ENCODE measurements at regions not wholly inside any gene's neighbourhood (a gene's known extent, or its start where the extent isn't known, plus 50 kb on each side); places are given as distances from the start of the nearest gene placed in this dataset.

DNA sequence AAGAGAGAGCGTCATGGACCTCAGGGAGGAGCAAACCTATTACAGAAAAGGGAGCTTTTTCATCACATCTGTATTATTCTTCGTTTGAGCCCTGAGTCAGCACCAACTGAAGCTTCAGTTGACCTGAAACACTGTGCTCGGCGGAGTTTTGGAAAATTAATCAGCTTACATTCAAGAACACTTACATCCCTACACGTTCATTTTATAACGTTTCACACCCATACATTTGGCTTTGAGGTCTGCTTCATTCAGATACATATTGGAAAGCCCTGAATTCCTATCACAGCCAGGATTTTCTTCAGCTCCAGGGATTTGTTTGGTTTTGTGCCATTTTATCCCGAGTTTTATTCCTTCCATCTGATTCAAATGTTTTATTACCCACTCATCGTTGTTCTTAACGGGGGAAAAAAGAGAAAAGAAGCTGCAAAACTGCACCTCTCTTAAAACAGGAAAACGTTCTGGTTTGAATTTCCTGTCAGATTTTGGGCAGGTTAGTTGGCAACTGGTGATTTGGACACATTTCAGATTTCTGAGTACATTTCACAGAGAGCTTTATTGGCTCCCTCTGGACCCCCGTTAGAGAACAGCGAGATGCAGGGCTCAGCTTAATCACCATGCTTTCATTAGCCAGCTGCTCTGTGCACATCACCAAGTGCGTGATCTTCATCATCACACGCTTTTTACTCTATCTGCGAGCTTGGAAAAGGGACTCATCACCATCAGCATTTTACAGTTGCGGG is 88.8 kb downstream of the CDC42EP3 start:
- in situ Hi-C loops (cut with HindIII; ENCODE audit: low pct_ligation_motif_present, low pct_unique_long_range_greater_than_20kb, low sequenced_read_pairs) = no loop called here
- no peak for DNase-seq

- in situ Hi-C loops (cut with HindIII; ENCODE audit: low pct_ligation_motif_present, low pct_unique_long_range_greater_than_20kb, low sequenced_read_pairs) = no loop called here
- DNase-seq = no peak
These were observed 88.0 kb downstream of the CDC42EP3 start for GRCh38 chr2:37583402-37583801.

DNA sequence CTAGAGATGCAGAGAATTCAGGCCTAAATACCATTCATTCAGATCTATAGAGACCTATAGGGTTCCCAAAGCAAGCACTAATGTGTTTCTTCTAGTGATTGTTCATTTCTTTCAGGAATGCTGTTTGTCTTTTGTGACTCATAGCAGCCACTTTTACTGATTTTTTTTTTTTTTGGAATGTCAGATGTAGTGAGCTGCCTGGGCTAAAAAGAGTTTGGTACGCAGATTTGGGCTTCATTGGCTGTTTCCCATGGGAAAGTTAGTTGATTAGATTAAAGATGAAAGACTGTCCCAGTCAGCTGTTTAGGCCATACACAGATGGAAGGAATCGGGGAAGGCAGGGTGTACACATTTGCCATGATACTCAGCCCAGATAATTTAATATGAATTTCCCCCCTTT is 87.6 kb downstream of the CDC42EP3 start:
- in situ Hi-C loops (cut with HindIII; ENCODE audit: low pct_ligation_motif_present, low pct_unique_long_range_greater_than_20kb, low sequenced_read_pairs) = no loop called here
- peak; percentile 56 for DNase-seq

- in situ Hi-C loops (cut with HindIII; ENCODE audit: low pct_ligation_motif_present, low pct_unique_long_range_greater_than_20kb, low sequenced_read_pairs) = no loop called here
- DNase-seq = no peak
These were observed 86.0 kb downstream of the CDC42EP3 start for GRCh38 chr2:37585295-37585908.

- in situ Hi-C loops (cut with HindIII; ENCODE audit: low pct_ligation_motif_present, low pct_unique_long_range_greater_than_20kb, low sequenced_read_pairs) = no loop called here
- DNase-seq = peak; percentile 85
These were observed 85.3 kb downstream of the CDC42EP3 start for GRCh38 chr2:37585982-37586621.

DNA sequence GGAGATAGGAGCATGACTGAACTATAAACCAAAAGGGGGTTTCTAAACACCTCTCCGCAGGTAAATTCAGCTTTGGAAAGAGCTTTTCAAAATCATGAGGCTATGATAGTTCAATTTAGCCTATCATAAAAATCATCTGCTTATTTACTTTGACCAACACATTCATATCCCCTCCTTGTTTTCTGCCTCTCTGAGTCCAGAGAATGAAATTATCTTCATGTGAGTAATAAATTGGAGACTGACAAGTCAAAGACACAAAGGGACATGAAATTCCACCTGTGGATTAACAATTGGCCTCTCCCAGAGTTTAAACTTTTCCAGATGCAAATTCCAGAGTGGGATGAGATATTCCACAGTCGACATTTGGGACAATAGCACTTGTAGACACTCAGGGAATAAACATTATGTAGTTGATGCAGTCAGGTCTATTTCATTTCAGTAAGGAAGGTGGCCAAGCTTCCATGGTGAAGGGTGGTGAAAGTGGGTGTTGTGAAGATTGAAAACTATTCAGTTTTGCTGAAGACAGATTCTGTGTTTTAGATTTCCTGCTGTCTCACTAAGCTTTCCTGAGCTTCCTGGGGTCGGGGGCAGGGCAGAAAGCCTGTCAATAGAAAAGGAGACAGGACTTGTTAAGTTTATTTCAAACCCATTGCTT is 84.7 kb downstream of the CDC42EP3 start:
- in situ Hi-C loops (cut with HindIII; ENCODE audit: low pct_ligation_motif_present, low pct_unique_long_range_greater_than_20kb, low sequenced_read_pairs) = no loop called here
- peak; percentile 31 for DNase-seq

DNA sequence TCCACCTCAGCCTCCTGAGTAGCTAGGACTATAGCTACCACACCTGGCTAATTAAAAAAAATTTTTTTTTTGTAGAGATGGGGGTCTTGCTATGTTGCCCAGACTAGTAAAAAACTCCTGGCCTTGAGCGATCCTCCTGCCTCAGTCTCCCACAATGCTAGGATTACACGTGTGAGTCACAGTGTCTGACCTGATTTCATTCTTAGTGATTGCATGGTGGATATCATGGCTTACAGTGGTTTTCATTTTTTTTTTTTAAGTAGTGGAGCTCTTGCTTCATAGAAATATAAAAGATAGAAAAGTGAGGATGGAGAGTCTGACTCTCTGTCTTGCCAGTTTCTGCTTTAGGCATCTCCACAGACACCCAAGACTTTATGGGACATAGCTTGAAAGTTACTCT is 83.6 kb downstream of the CDC42EP3 start:
- in situ Hi-C loops (cut with HindIII; ENCODE audit: low pct_ligation_motif_present, low pct_unique_long_range_greater_than_20kb, low sequenced_read_pairs) = no loop called here
- DNase-seq = no peak

DNA sequence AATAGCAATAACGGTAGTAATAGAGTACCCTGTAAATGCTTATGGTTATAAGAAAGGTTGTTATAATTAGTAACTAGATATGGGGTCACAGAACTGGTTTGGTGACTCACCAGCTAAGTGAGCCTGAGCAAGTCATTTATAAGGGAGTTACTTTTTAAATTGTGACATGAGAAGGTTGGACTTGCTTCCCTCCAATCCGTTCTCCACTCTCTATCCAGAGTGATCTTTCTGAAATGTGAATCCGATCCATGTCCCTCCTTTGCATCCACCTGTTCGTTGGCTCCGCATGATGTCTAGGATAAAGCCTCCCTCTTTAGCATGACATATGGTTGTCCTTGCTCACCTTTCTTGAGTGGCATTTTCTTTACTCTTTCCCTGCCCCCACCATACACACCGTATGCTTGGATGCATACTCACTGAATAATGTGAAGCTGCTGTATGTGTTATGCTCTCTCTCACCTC is 83.1 kb downstream of the CDC42EP3 start:
- DNase-seq = peak; percentile 61
- in situ Hi-C loops (cut with HindIII; ENCODE audit: low pct_ligation_motif_present, low pct_unique_long_range_greater_than_20kb, low sequenced_read_pairs) = no loop called here

GRCh38 chr2:37589298-37589697 is 82.1 kb downstream of the CDC42EP3 start:
- in situ Hi-C loops (cut with HindIII; ENCODE audit: low pct_ligation_motif_present, low pct_unique_long_range_greater_than_20kb, low sequenced_read_pairs) = no loop called here
- DNase-seq = peak; percentile 42

GRCh38 chr2:37590119-37590571 is 81.3 kb downstream of the CDC42EP3 start:
- in situ Hi-C loops (cut with HindIII; ENCODE audit: low pct_ligation_motif_present, low pct_unique_long_range_greater_than_20kb, low sequenced_read_pairs) = no loop called here
- DNase-seq = no peak
